Esophagus squamous epithelium (tissue), 5 donors: ENCODE measurements at regions not wholly inside any gene's neighbourhood (a gene's known extent, or its start where the extent isn't known, plus 50 kb on each side); places are given as distances from the start of the nearest gene placed in this dataset.

Experiments used
- DNase-seq: peaks from one replicate; lab custom pipeline; 2025; lab: John Stamatoyannopoulos, UW
- H3K27ac ChIP-seq, 4 donors: fragments of 200-600 bp; sonication (generic); one replicate each; pipeline ENCODE4 v1.5.1; 2016 to 2019; ENCODE audit warnings: mild to moderate bottlenecking in 1 of 4
- H3K27me3 ChIP-seq, 4 donors: fragments of 200-600 bp; sonication (generic); 1 replicate in 3 of 4; 2 replicates in 1 of 4; pipeline versions ENCODE4 v1.5.1 to v1.6.0; 2017 to 2021; ENCODE audit warnings: antibody characterized with exemption in 1 of 4
- H3K36me3 ChIP-seq, 3 donors: fragments of 200-600 bp; sonication (generic); one replicate each; pipeline ENCODE4 v1.5.1; 2016 to 2019
- H3K4me1 ChIP-seq, 3 donors: fragments of 200-600 bp; sonication (generic); one replicate each; pipeline ENCODE4 v1.5.1; 2017 to 2019
- H3K4me3 ChIP-seq, 4 donors: fragments of 200-600 bp; sonication (generic); 1 replicate in 3 of 4; 2 replicates in 1 of 4; pipeline ENCODE4 v1.5.1; 2016 to 2019; ENCODE audit warnings: mild to moderate bottlenecking in 2 of 4, moderate library complexity in 1 of 4
- H3K9me3 ChIP-seq, 3 donors: fragments of 200-600 bp; sonication (generic); one replicate each; pipeline ENCODE4 v1.5.1; 2016 to 2019
- CTCF ChIP-seq, 6 experiments: fragments of 450-650 bp in 4 of 6; fragments of 200-600 bp in 2 of 6; sonication (generic) in 2 of 6; IDR thresholded peaks; one replicate each; pipeline ENCODE4 v1.5.1; 2016 to 2019; ENCODE audit warnings: antibody characterized with exemption in 6 of 6, mild to moderate bottlenecking in 4 of 6, moderate library complexity in 4 of 6
- POLR2A ChIP-seq, 4 donors: fragments of 450-650 bp; IDR thresholded peaks; one replicate each; pipeline ENCODE4 v1.6.1; 2017; ENCODE audit warnings: antibody characterized with exemption in 4 of 4, mild to moderate bottlenecking in 4 of 4, moderate library complexity in 3 of 4
- WGBS, 2 donors: methylation state at CpG; one replicate each; pipeline ENCODE4 v1.1.5; 2018; 5-methylcytosine and 5-hydroxymethylcytosine counted together
- intact Hi-C: fragments of 100-400 bp; cut with DNase I; formaldehyde crosslinking; loops from one replicate; pipeline ENCODE4 v1.15.0; 2022
- donor health status: DM: yes; HTN: yes; CAD: no.

- no peak for DNase-seq
- TF ChIP-seq POLR2A (IDR thresholded peaks at IDR 0.05) (no peak), CTCF (IDR thresholded peaks at IDR 0.05) (no peak)
- 91 to 94% methylated on average over 5 of the region's 5 CpGs for WGBS, 2 donors
Measured at GRCh38 chr14:98074111-98074510, 1197.9 kb downstream of the BCL11B start.

GRCh38 chr14:98077176-98077575, 1194.8 kb downstream of the BCL11B start:
- Histone ChIP-seq H3K9me3 (no peaks in the 10 kb centered on the region), H3K4me3 (no peak overlapping the region), H3K36me3 (no peaks in the 10 kb centered on the region), H3K27me3 (no peaks in the 10 kb centered on the region), H3K27ac (no peak overlapping the region), H3K4me1 (peaks cover 0 to 19% (median 0%) of the 10 kb centered on the region in 3 donors)
- DNase-seq, result no peak
- no peak for TF ChIP-seq POLR2A (IDR thresholded peaks at IDR 0.05)
- TF ChIP-seq CTCF (IDR thresholded peaks at IDR 0.05), result no peak
- intact Hi-C loops, result no loop called here
- WGBS, 2 donors, result 31 to 47% methylated on average over 3 of the region's 3 CpGs

More at GRCh38 chr14:98074111-98074510, 1197.9 kb downstream of the BCL11B start:
- no peaks in the 10 kb centered on the region for H3K9me3 ChIP-seq
- H3K27ac ChIP-seq, result no peak overlapping the region
- no peaks in the 10 kb centered on the region for H3K36me3 ChIP-seq
- no peak overlapping the region for H3K4me3 ChIP-seq
- H3K4me1 ChIP-seq, result peaks cover 0 to 32% (median 0%) of the 10 kb centered on the region in 3 donors
- H3K27me3 ChIP-seq, result no peaks in the 10 kb centered on the region
- intact Hi-C loops, result no loop called here

GRCh38 chr14:98082833-98083232, 1189.2 kb downstream of the BCL11B start:
- 47 to 86% methylated on average over 1 of the region's 1 CpG for WGBS, 2 donors
- no peak overlapping the region for H3K27ac ChIP-seq
- H3K27me3 ChIP-seq, result no peaks in the 10 kb centered on the region
- DNase-seq, result no peak
- no peaks in the 10 kb centered on the region for H3K9me3 ChIP-seq
- intact Hi-C loops, result no loop called here
- no peaks in the 10 kb centered on the region for H3K4me1 ChIP-seq
- no peak for TF ChIP-seq CTCF (IDR thresholded peaks at IDR 0.05)
- no peak for TF ChIP-seq POLR2A (IDR thresholded peaks at IDR 0.05)
- H3K4me3 ChIP-seq, result no peak overlapping the region
- H3K36me3 ChIP-seq, result no peaks in the 10 kb centered on the region

GRCh38 chr14:98085751-98086150, 1186.2 kb downstream of the BCL11B start:
- WGBS, 2 donors, result 86 to 94% methylated on average over 1 of the region's 1 CpG
- no peak overlapping the region for H3K4me3 ChIP-seq
- no peaks in the 10 kb centered on the region for H3K27me3 ChIP-seq
- H3K9me3 ChIP-seq, result no peaks in the 10 kb centered on the region
- H3K27ac ChIP-seq, result no peak overlapping the region
- no peak for TF ChIP-seq CTCF (IDR thresholded peaks at IDR 0.05)
- no peak for TF ChIP-seq POLR2A (IDR thresholded peaks at IDR 0.05)
- H3K4me1 ChIP-seq, result no peaks in the 10 kb centered on the region
- no peak for DNase-seq
- intact Hi-C loops, result no loop called here
- H3K36me3 ChIP-seq, result no peaks in the 10 kb centered on the region

GRCh38 chr14:98093111-98093510, 1178.9 kb downstream of the BCL11B start:
- no peak overlapping the region for H3K27ac ChIP-seq
- peaks cover 0 to 5% (median 0%) of the 10 kb centered on the region in 4 donors for H3K27me3 ChIP-seq
- H3K4me1 ChIP-seq, result no peaks in the 10 kb centered on the region
- H3K9me3 ChIP-seq, result no peaks in the 10 kb centered on the region
- DNase-seq, result no peak
- H3K4me3 ChIP-seq, result no peak overlapping the region
- TF ChIP-seq CTCF (IDR thresholded peaks at IDR 0.05) (no peak), POLR2A (IDR thresholded peaks at IDR 0.05) (no peak)
- intact Hi-C loops, result no loop called here
- WGBS, 2 donors, result 51 to 78% methylated on average over 2 of the region's 2 CpGs
- H3K36me3 ChIP-seq, result no peaks in the 10 kb centered on the region
